NT2/D1 (cell line): ENCODE measurements at regions not wholly inside any gene's neighbourhood (a gene's known extent, or its start where the extent isn't known, plus 50 kb on each side); places are given as distances from the start of the nearest gene placed in this dataset.

ENCODE experiments used
- DNase-seq: peaks from one replicate; pipeline ENCODE4 v3.0.0-alpha.2; 2011; ENCODE audit warnings: low read depth, low spot score
- H3K27me3 ChIP-seq: 2 replicates; pipeline ENCODE4 v1.6.0; 2011; ENCODE audit warnings: mild to moderate bottlenecking; ENCODE audit not compliant: insufficient read length, insufficient read depth
- H3K36me3 ChIP-seq: 2 replicates; pipeline ENCODE4 v1.6.1; 2011; ENCODE audit warnings: mild to moderate bottlenecking, low read length, mixed read lengths; ENCODE audit not compliant: insufficient read depth, insufficient read length
- H3K4me1 ChIP-seq: 2 replicates; pipeline ENCODE4 v1.5.1; 2011; ENCODE audit not compliant: insufficient read depth, insufficient read length
- H3K4me3 ChIP-seq: 2 replicates; pipeline ENCODE4 v1.5.1; 2011; ENCODE audit warnings: low read depth; ENCODE audit not compliant: insufficient read length
- H3K9ac ChIP-seq: 2 replicates; pipeline ENCODE4 v1.6.0; 2011; ENCODE audit warnings: low read depth; ENCODE audit not compliant: insufficient read length
- H3K9me3 ChIP-seq: 2 replicates; pipeline ENCODE4 v1.5.1; 2011; ENCODE audit warnings: mild to moderate bottlenecking, low read length; ENCODE audit not compliant: insufficient read depth
- SUZ12 ChIP-seq: IDR thresholded peaks from 2 replicates; pipeline ENCODE4 v1.6.1; 2011; ENCODE audit not compliant: insufficient read length, insufficient read depth; ENCODE audit errors: extremely low read depth
- YY1 ChIP-seq: IDR thresholded peaks from 2 replicates; pipeline ENCODE4 v1.6.1; 2011; ENCODE audit not compliant: insufficient read length, insufficient read depth
- ZNF274 ChIP-seq: IDR thresholded peaks from 2 replicates; pipeline ENCODE4 v1.6.1; 2011; ENCODE audit warnings: mild to moderate bottlenecking, low read depth, low read length

DNA sequence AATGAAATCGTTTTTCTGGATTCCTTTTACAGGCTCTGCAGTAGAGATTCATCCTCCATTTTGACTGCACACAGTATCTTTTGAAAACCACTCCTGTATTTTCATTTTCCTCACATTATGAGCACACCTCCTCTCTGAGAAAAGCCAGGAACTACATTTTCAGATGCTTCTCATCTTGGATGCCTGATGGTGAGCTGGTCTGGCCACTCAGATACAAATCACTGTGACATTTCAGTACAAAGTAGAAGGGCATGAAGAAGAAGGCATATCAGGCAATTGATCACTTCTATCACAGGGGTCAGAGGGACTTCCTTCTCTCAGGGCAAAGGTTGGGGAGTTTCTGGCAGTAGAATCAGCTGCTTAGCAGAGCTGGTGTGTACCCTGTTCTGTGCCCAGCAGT lies 192.0 kb upstream of the POM121L12 start:
- Histone ChIP-seq H3K9me3 (no peaks in the 10 kb centered on the region), H3K4me1 (no peaks in the 10 kb centered on the region), H3K36me3 (no peaks in the 10 kb centered on the region), H3K9ac (no peak overlapping the region), H3K4me3 (no peak overlapping the region), H3K27me3 (no peaks in the 10 kb centered on the region)
- no peak for DNase-seq
- TF ChIP-seq SUZ12: no peak
- no peak for TF ChIP-seq YY1
- TF ChIP-seq ZNF274: no peak

DNA sequence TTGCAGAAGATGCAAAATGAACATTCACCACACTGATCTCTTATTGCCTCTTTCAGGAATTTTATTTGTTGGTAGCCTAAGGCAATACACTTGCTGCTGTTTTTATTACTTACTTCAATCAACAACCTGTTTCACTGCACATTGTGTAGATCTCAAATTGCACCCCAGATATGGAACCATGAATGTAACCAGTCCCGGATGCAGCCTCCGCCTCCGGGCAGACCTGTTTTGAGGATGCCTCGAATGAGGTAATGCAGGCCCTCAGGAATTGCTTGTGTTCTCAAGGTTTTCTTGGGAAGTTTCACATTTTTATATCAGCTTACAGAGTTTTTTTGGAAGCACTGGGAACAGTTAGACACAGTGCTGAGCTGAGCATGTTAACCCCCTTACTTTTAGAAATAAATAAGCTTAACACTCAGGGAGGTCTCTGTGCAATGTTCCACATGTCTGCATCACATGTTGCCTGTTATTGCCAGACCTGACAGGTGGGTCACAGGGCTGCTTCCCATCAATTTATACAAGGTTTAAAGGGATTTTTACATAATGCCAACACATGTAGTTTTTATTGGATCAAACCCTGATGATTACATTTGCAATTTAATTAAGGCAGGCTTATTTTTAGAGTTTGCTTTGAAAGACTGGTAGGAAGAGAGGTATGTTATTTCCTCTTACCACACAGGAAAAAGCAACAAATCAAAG lies 193.1 kb upstream of the POM121L12 start:
- no peak overlapping the region for H3K9ac ChIP-seq
- H3K4me1 ChIP-seq: no peaks in the 10 kb centered on the region
- H3K36me3 ChIP-seq: no peaks in the 10 kb centered on the region
- H3K9me3 ChIP-seq: no peaks in the 10 kb centered on the region
- TF ChIP-seq ZNF274 (no peak), SUZ12 (no peak), YY1 (no peak)
- H3K27me3 ChIP-seq: no peaks in the 10 kb centered on the region
- DNase-seq: no peak
- no peak overlapping the region for H3K4me3 ChIP-seq

DNA sequence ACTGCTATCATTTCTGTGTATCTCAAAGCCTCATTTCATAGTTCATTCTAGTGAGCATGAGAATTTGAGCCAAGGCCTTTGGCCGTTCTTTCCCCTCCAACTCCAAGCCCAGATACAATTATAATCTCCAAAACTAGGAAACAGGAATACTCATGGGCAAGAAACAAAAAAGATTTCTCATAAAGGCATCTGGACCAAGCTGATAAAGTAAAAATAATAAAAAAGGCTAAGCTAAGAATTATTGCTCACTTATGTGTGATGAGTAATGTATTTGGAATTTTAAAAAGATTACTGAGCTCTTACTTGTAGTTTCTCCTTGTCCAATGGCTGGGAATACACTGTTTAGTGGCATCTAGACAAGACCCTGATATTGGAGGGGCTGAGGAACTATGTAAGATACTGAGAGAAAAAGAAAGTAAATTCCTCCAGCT lies 196.4 kb upstream of the POM121L12 start:
- TF ChIP-seq YY1: no peak
- TF ChIP-seq SUZ12: no peak
- no peak for TF ChIP-seq ZNF274

DNA sequence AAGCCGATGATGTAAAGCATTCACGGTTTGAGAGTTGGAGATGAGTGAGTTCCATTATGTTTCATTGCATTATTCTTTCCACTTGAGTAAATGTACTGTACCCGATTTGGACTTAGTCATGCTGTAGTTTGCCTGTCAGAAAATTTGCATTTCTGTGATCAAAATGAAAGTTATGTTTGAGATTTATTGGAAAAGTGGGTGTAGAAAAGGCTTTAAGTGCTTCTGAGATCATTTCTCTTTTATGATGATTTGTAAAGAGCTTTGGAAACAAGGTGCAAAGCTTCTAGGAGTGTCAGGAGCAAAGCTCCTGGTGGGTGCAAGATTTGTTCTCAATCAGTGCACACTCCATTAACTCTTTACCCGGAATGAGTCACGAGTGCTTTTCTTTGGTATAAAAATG lies 204.1 kb upstream of the POM121L12 start:
- Histone ChIP-seq H3K27me3 (no peaks in the 10 kb centered on the region), H3K36me3 (no peaks in the 10 kb centered on the region), H3K4me1 (no peaks in the 10 kb centered on the region), H3K9me3 (no peaks in the 10 kb centered on the region), H3K4me3 (no peak overlapping the region), H3K9ac (no peak overlapping the region)
- no peak for DNase-seq
- no peak for TF ChIP-seq ZNF274
- TF ChIP-seq YY1: no peak
- TF ChIP-seq SUZ12: no peak

More for the DNA sequence above, 196.4 kb upstream of the POM121L12 start:
- no peak overlapping the region for H3K4me3 ChIP-seq
- no peak overlapping the region for H3K9ac ChIP-seq
- H3K36me3 ChIP-seq: no peaks in the 10 kb centered on the region
- H3K9me3 ChIP-seq: no peaks in the 10 kb centered on the region
- DNase-seq: no peak
- H3K27me3 ChIP-seq: no peaks in the 10 kb centered on the region
- H3K4me1 ChIP-seq: no peaks in the 10 kb centered on the region

DNA sequence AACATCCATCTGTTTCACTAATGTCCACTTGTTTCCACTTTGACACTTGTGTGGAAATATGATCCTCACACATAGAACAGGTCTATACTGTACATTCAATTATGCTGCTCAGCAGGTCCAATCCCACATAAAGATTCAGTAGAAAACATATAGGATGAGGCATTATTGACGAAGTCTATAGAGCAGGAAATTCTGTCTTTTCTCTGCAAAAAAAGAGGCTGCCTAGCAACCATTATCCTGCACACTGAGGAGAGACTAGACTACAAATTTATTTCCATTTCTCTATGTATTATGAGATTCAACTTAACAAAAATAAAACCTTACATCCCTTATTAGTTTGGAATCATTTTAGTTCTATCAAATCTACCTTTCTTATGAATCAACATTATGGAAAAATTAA lies 204.6 kb upstream of the POM121L12 start:
- no peak overlapping the region for H3K9ac ChIP-seq
- no peaks in the 10 kb centered on the region for H3K4me1 ChIP-seq
- no peaks in the 10 kb centered on the region for H3K27me3 ChIP-seq
- DNase-seq: no peak
- TF ChIP-seq SUZ12 (no peak), YY1 (no peak), ZNF274 (no peak)
- H3K4me3 ChIP-seq: no peak overlapping the region
- H3K9me3 ChIP-seq: no peaks in the 10 kb centered on the region
- no peaks in the 10 kb centered on the region for H3K36me3 ChIP-seq

DNA sequence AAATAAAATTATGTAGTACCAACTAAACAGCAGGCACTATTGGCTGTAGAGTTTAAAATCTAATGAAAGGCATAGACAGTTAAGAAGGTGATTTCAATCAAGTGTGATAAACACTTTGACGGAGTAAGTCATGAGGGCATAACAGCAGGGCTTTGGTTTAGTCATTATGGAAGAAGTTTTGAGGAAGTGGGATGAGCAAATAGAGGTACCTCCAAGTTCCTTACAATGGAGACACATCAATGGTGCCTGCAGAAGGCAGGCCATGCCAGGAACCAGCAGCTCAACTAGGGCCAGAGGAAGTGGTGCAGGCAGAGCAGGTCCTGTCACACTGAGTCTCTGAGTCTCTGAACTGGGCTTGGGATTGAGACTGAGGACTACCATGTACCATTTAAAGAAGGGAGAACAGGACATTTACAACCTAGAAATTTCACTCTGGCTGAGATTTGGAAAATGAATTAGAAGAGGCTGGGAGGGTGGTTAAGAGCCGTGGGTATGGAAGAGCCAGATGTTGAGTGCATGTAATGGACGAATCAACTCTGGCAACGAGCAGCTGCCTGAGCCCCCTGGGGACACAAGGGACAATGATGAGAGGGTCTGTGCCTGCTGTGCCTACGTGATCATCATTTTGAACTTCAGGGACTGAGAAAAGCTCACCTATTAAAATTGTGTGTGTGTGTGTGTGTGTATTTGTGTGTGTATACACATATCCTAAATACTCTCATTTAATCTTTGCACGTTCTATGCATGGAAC lies 208.7 kb upstream of the POM121L12 start:
- DNase-seq: no peak
- no peaks in the 10 kb centered on the region for H3K4me1 ChIP-seq
- no peaks in the 10 kb centered on the region for H3K36me3 ChIP-seq
- no peaks in the 10 kb centered on the region for H3K27me3 ChIP-seq
- no peak overlapping the region for H3K4me3 ChIP-seq
- no peak overlapping the region for H3K9ac ChIP-seq
- TF ChIP-seq YY1: no peak
- no peak for TF ChIP-seq ZNF274
- no peak for TF ChIP-seq SUZ12
- peaks cover 14% of the 10 kb centered on the region for H3K9me3 ChIP-seq

DNA sequence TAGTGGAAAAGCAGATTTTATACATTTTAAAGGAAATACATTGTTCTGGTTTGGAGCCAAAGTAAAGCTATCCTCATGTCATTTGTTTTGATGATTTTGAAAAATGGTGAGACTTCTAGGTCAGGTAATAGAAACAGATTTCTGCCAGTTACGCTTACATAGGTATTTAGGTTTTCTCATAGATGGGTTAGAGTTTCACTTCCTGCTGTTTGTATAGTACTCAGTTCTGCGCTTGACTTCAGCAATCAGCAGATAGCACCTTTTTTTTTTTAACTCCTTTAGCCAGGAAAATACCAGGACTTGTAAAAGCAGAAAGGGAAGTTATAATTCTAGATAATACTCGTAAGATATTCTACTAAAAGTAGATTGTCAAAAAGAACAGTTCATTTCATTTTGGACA lies 209.8 kb upstream of the POM121L12 start:
- Histone ChIP-seq H3K9me3 (peaks cover 25% of the 10 kb centered on the region), H3K4me3 (no peak overlapping the region), H3K9ac (no peak overlapping the region), H3K36me3 (no peaks in the 10 kb centered on the region), H3K27me3 (no peaks in the 10 kb centered on the region), H3K4me1 (no peaks in the 10 kb centered on the region)
- TF ChIP-seq ZNF274: no peak
- no peak for TF ChIP-seq YY1
- TF ChIP-seq SUZ12: no peak
- no peak for DNase-seq

DNA sequence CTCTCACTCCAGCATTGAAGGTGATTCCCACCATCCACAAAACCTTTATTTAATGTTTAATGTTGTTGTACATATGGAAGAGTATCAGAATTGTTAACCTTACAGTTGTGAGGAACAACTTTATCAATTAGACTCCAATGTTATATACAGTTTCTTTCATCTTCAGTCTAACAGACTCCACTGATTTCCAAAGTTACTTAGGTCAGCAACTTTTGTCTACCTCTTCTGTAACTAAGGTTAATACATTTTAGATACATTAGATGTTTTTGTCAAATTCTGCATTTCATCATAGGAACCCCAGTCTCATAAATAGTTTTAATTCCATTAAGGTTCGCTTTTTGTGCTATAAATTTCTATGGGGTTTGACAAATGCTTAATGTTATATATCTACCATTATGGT lies 223.9 kb upstream of the POM121L12 start:
- Histone ChIP-seq H3K9me3 (no peaks in the 10 kb centered on the region), H3K9ac (no peak overlapping the region), H3K4me3 (no peak overlapping the region), H3K27me3 (no peaks in the 10 kb centered on the region), H3K4me1 (no peaks in the 10 kb centered on the region), H3K36me3 (no peaks in the 10 kb centered on the region)
- no peak for DNase-seq
- TF ChIP-seq SUZ12: no peak
- no peak for TF ChIP-seq YY1
- no peak for TF ChIP-seq ZNF274
